ENCODE measurements at regions not wholly inside any gene's neighbourhood (a gene's known extent, or its start where the extent isn't known, plus 50 kb on each side); places are given as distances from the start of the nearest gene placed in this dataset.

DNA sequence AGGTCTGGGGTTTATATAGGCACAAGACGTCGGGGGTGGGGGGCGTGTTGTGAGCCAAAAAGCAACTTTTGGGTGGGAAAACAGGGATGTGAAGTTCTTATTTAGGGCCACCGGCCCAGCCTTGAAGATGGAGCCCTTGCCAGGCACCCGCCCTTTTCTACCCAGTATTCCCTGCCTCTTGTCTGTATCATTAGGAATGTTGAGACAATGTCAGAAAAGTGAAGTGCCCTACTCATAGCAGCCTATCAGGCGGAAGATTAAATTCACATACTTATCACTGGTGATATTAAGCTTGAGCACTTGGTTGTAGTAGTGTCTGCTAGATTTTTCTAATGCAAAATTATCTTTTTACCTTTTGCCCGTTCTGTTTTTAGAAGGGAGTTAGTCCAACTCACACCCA lies 293.5 kb downstream of the CDH10 start:
- Histone ChIP-seq H3K27me3 (ENCODE audit: insufficient read depth, poor library complexity, severe bottlenecking) (no peaks in the 10 kb centered on the region), H3K4me3 (replicated peaks; ENCODE audit: insufficient read depth, low read length) (no peak overlapping the region), H3K27ac (replicated peaks) (no peak overlapping the region)
- TF ChIP-seq GABPA (IDR thresholded peaks at IDR 0.05; ENCODE audit: low read depth) (no peak), CTCF (IDR thresholded peaks at IDR 0.05; ENCODE audit: insufficient read depth, low read length) (no peak), POLR2AphosphoS5 (IDR thresholded peaks at IDR 0.05; ENCODE audit: low read depth) (no peak), SPI1 (IDR thresholded peaks at IDR 0.05; ENCODE audit: borderline replicate concordance, low read depth) (no peak), REST (IDR thresholded peaks at IDR 0.05; ENCODE audit: insufficient replicate concordance, low read depth) (no peak)
- no peak for DNase-seq (ENCODE audit: low read depth in 1 of 2, low spot score in 1 of 2)

GRCh38 chr5:24353016-24353415 lies 291.8 kb downstream of the CDH10 start:
- no peak for DNase-seq (ENCODE audit: low read depth in 1 of 2, low spot score in 1 of 2)
- H3K27ac ChIP-seq (replicated peaks), result no peak overlapping the region
- H3K27me3 ChIP-seq (ENCODE audit: insufficient read depth, poor library complexity, severe bottlenecking), result no peaks in the 10 kb centered on the region
- no peak overlapping the region for H3K4me3 ChIP-seq (replicated peaks; ENCODE audit: insufficient read depth, low read length)
- no peak for TF ChIP-seq POLR2AphosphoS5 (IDR thresholded peaks at IDR 0.05; ENCODE audit: low read depth)
- no peak for TF ChIP-seq CTCF (IDR thresholded peaks at IDR 0.05; ENCODE audit: insufficient read depth, low read length)
- no peak for TF ChIP-seq SPI1 (IDR thresholded peaks at IDR 0.05; ENCODE audit: borderline replicate concordance, low read depth)
- TF ChIP-seq GABPA (IDR thresholded peaks at IDR 0.05; ENCODE audit: low read depth), result no peak
- TF ChIP-seq REST (IDR thresholded peaks at IDR 0.05; ENCODE audit: insufficient replicate concordance, low read depth), result no peak

- no peak overlapping the region for H3K4me3 ChIP-seq (replicated peaks; ENCODE audit: insufficient read depth, low read length)
- H3K27me3 ChIP-seq (ENCODE audit: insufficient read depth, poor library complexity, severe bottlenecking), result no peaks in the 10 kb centered on the region
- DNase-seq (ENCODE audit: low read depth in 1 of 2, low spot score in 1 of 2), result no peak
- H3K27ac ChIP-seq (replicated peaks), result no peak overlapping the region
- no peak for TF ChIP-seq POLR2AphosphoS5 (IDR thresholded peaks at IDR 0.05; ENCODE audit: low read depth)
- TF ChIP-seq REST (IDR thresholded peaks at IDR 0.05; ENCODE audit: insufficient replicate concordance, low read depth), result no peak
- no peak for TF ChIP-seq SPI1 (IDR thresholded peaks at IDR 0.05; ENCODE audit: borderline replicate concordance, low read depth)
- TF ChIP-seq GABPA (IDR thresholded peaks at IDR 0.05; ENCODE audit: low read depth), result no peak
These were observed 291.2 kb downstream of the CDH10 start for GRCh38 chr5:24353611-24354010.

Data from HL-60 (cell line).